ENCODE measurements at regions not wholly inside any gene's neighbourhood (a gene's known extent, or its start where the extent isn't known, plus 50 kb on each side); places are given as distances from the start of the nearest gene placed in this dataset.
"Not testable (repeated sequence)": the region's sequence is repeated elsewhere in the genome, so short reads cannot be mapped to it uniquely, and the experiment has no call there.

DNA sequence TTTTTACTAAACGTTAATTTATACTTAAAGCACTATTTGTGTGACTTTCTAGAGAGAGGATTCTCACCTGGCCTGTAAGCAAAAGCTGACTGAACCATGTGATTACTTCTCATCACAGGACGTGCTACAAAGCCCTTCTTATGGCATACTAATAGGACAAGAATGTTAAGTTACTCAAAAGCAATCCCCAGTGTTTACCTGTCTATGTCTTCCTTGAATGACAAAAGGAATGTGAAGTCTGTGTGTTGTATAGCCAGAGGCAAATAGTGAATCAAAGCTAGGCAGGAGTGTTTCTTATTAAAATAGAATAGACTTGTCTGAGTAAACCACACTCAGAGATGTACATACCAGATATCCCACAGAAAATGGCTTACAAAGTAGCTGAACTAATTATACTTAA is 1465.5 kb downstream of the SUCLG1 start (continued):
- no peak for TF ChIP-seq MCM7 (IDR thresholded peaks at IDR 0.05)
- TF ChIP-seq, protein P1, sequence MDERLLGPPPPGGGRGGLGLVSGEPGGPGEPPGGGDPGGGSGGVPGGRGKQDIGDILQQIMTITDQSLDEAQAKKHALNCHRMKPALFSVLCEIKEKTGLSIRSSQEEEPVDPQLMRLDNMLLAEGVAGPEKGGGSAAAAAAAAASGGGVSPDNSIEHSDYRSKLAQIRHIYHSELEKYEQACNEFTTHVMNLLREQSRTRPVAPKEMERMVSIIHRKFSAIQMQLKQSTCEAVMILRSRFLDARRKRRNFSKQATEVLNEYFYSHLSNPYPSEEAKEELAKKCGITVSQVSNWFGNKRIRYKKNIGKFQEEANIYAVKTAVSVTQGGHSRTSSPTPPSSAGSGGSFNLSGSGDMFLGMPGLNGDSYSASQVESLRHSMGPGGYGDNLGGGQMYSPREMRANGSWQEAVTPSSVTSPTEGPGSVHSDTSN (CRISPR knock-in tag; IDR thresholded peaks at IDR 0.05; ENCODE audit: low read depth) = no peak
- TF ChIP-seq, protein P1 (tag; conservative IDR thresholded peaks at IDR 0.05; ENCODE audit: low read depth) = no peak
- no peak for TF ChIP-seq NR2F6 (CRISPR knock-in tag; IDR thresholded peaks at IDR 0.05)

GRCh38 chr2:82992968-82993367 is 1466.1 kb downstream of the SUCLG1 start:
- CTCF ChIA-PET (ENCODE audit: low intra/inter-chr PET ratio) = no interaction called here
- WGBS (ENCODE audit: insufficient coverage, low coverage, missing lambda C conversion rate) = 0% methylated on average over 2 of the region's 2 CpGs
- Histone ChIP-seq H3K36me3 (ENCODE audit: control insufficient read depth, insufficient read depth, low read length) (no peaks in the 10 kb centered on the region), H2AFZ (ENCODE audit: low read depth, low read length) (no peak overlapping the region), H3K9ac (ENCODE audit: insufficient read depth in 1 of 2, low read depth in 2 of 2, low read length in 2 of 2) (no peak overlapping the region), H3K4me3 (no peak overlapping the region), H3K79me2 (ENCODE audit: control insufficient read depth, insufficient read depth, low read length) (no peaks in the 10 kb centered on the region), H3K4me1 (replicated peaks in 1 of 2; ENCODE audit: control insufficient read depth in 2 of 2, insufficient read depth in 2 of 2, low read length in 2 of 2) (no peaks in the 10 kb centered on the region), H3K27ac (ENCODE audit: extremely low read depth, low read depth, low read length) (no peak overlapping the region), H4K20me1 (replicated peaks; ENCODE audit: control insufficient read depth, insufficient read depth, low read length) (no peaks in the 10 kb centered on the region), H3K9me3 (replicated peaks; ENCODE audit: control insufficient read depth, insufficient read depth, low read depth, low read length) (no peaks in the 10 kb centered on the region), H3K9me1 (ENCODE audit: control insufficient read depth, insufficient read depth, low read length) (no peaks in the 10 kb centered on the region), H3K27me3 (ENCODE audit: control insufficient read depth in 2 of 2, insufficient read depth in 2 of 2, low read length in 2 of 2) (no peaks in the 10 kb centered on the region), H3K4me2 (ENCODE audit: insufficient read depth, low read length) (no peak overlapping the region)
- in situ Hi-C loops (cut with MboI) (no loop called here), intact Hi-C loops (cut with micrococcal nuclease) (no loop called here)
- TF ChIP-seq ETV5 (CRISPR knock-in tag; IDR thresholded peaks at IDR 0.05; ENCODE audit: low read depth) = no peak
- TF ChIP-seq ZBTB9 (CRISPR knock-in tag; IDR thresholded peaks at IDR 0.05) = no peak
- TF ChIP-seq ZNF253 (CRISPR knock-in tag; conservative IDR thresholded peaks at IDR 0.05) = no peak
- no peak for TF ChIP-seq HNRNPL (IDR thresholded peaks at IDR 0.05; ENCODE audit: low read depth, low read length)
- no peak for TF ChIP-seq ZC3H4 (CRISPR knock-in tag; IDR thresholded peaks at IDR 0.05; ENCODE audit: borderline replicate concordance)
- BruUV-seq (replicated peaks) = no TSS peak
- POLR2A ChIA-PET = no interaction called here
- ATAC-seq = no peak
- no peak for FAIRE-seq
- no peak for DNase-seq (ENCODE audit: extremely low read depth in 1 of 4, low spot score in 3 of 4)

GRCh38 chr2:82987706-82988105 is 1471.4 kb downstream of the SUCLG1 start:
- H3K4me1 ChIP-seq (replicated peaks in 1 of 2; ENCODE audit: control insufficient read depth in 2 of 2, insufficient read depth in 2 of 2, low read length in 2 of 2); POLR2A ChIA-PET; ATAC-seq; H3K36me3 ChIP-seq (ENCODE audit: control insufficient read depth, insufficient read depth, low read length); H3K4me2 ChIP-seq (ENCODE audit: insufficient read depth, low read length); in situ Hi-C loops (cut with MboI); intact Hi-C loops (cut with micrococcal nuclease); FAIRE-seq; CTCF ChIA-PET (ENCODE audit: low intra/inter-chr PET ratio); H3K27ac ChIP-seq (ENCODE audit: extremely low read depth, low read depth, low read length); H3K27me3 ChIP-seq (ENCODE audit: control insufficient read depth in 2 of 2, insufficient read depth in 2 of 2, low read length in 2 of 2); H3K79me2 ChIP-seq (ENCODE audit: control insufficient read depth, insufficient read depth, low read length); H3K4me3 ChIP-seq; BruUV-seq (replicated peaks); H3K9me3 ChIP-seq (replicated peaks; ENCODE audit: control insufficient read depth, insufficient read depth, low read depth, low read length); H4K20me1 ChIP-seq (replicated peaks; ENCODE audit: control insufficient read depth, insufficient read depth, low read length); H3K9me1 ChIP-seq (ENCODE audit: control insufficient read depth, insufficient read depth, low read length); DNase-seq (ENCODE audit: extremely low read depth in 1 of 4, low spot score in 3 of 4); H3K9ac ChIP-seq (ENCODE audit: insufficient read depth in 1 of 2, low read depth in 2 of 2, low read length in 2 of 2); H2AFZ ChIP-seq (ENCODE audit: low read depth, low read length): not testable (repeated sequence)
- WGBS (ENCODE audit: insufficient coverage, low coverage, missing lambda C conversion rate) = 5% methylated on average over 3 of the region's 6 CpGs
